Left hindlimb (tissue), 1 donor: ENCODE measurements at regions not wholly inside any gene's neighbourhood (a gene's known extent, or its start where the extent isn't known, plus 50 kb on each side); places are given as distances from the start of the nearest gene placed in this dataset.

ENCODE experiments used
- DNase-seq: peaks from one replicate; pipeline ENCODE4 v3.0.0-alpha.2; 2018

- DNase-seq: no peak
Observed at GRCh38 chr17:77001487-77001886, 133.3 kb downstream of the MGAT5B start.

- DNase-seq: no peak
Observed at GRCh38 chr17:77002103-77003045, 134.2 kb downstream of the MGAT5B start.

- no peak for DNase-seq
Observed at GRCh38 chr17:77003699-77004098, 135.5 kb downstream of the MGAT5B start.

GRCh38 chr17:77006971-77007649, 133.7 kb upstream of the SEC14L1 start:
- DNase-seq: no peak

- no peak for DNase-seq
Observed at GRCh38 chr17:77009877-77010276, 130.9 kb upstream of the SEC14L1 start.

- no peak for DNase-seq
Observed at GRCh38 chr17:77010667-77011066, 130.1 kb upstream of the SEC14L1 start.

- DNase-seq: no peak
Observed at GRCh38 chr17:77011173-77012011, 129.4 kb upstream of the SEC14L1 start.

GRCh38 chr17:77018504-77018903, 122.3 kb upstream of the SEC14L1 start:
- DNase-seq: no peak

GRCh38 chr17:77019893-77020379, 120.8 kb upstream of the SEC14L1 start:
- DNase-seq: no peak

- DNase-seq: no peak
Observed at GRCh38 chr17:77020973-77021372, 119.8 kb upstream of the SEC14L1 start.

- DNase-seq: no peak
Observed at GRCh38 chr17:77022766-77023165, 118.0 kb upstream of the SEC14L1 start.

- DNase-seq: no peak
Observed at GRCh38 chr17:77025781-77026180, 115.0 kb upstream of the SEC14L1 start.

GRCh38 chr17:77027271-77027889, 113.4 kb upstream of the SEC14L1 start:
- no peak for DNase-seq

GRCh38 chr17:77028900-77029299, 111.9 kb upstream of the SEC14L1 start:
- no peak for DNase-seq

- DNase-seq: no peak
Observed at GRCh38 chr17:77032929-77033328, 107.8 kb upstream of the SEC14L1 start.

- no peak for DNase-seq
Observed at GRCh38 chr17:77033892-77034404, 106.8 kb upstream of the SEC14L1 start.

GRCh38 chr17:77034677-77035424, 105.9 kb upstream of the SEC14L1 start:
- no peak for DNase-seq

- no peak for DNase-seq
Observed at GRCh38 chr17:77035526-77035925, 105.2 kb upstream of the SEC14L1 start.

GRCh38 chr17:77036136-77036840, 104.5 kb upstream of the SEC14L1 start:
- DNase-seq: no peak

- peak; percentile 35 for DNase-seq
Observed at GRCh38 chr17:77036841-77037381, 103.9 kb upstream of the SEC14L1 start.

GRCh38 chr17:77037943-77038342, 102.8 kb upstream of the SEC14L1 start:
- DNase-seq: no peak
